HG03460 (cell line): ENCODE measurements at regions not wholly inside any gene's neighbourhood (a gene's known extent, or its start where the extent isn't known, plus 50 kb on each side); places are given as distances from the start of the nearest gene placed in this dataset.
A peak's percentile ranks its signal among the peaks of the same experiment; 100 is the strongest.

Experiments
- ATAC-seq: cut with Tn5 transposase; IDR thresholded peaks from one replicate; pipeline ENCODE4 v1.9.1; 2021; ENCODE audit not compliant: unreplicated experiment

GRCh38 chr13:109604894-109605293, 181.5 kb downstream of the IRS2 start:
- ATAC-seq = no peak

- ATAC-seq = no peak
These were observed 184.0 kb downstream of the IRS2 start for GRCh38 chr13:109602356-109602755.

GRCh38 chr13:109599901-109600657, 186.3 kb downstream of the IRS2 start:
- no peak for ATAC-seq

- no peak for ATAC-seq
These were observed 190.9 kb downstream of the IRS2 start for GRCh38 chr13:109595471-109595870.

- no peak for ATAC-seq
These were observed 193.2 kb downstream of the IRS2 start for GRCh38 chr13:109593230-109593629.

- ATAC-seq = no peak
These were observed 193.6 kb downstream of the IRS2 start for GRCh38 chr13:109592770-109593169.

GRCh38 chr13:109587689-109588088, 198.7 kb downstream of the IRS2 start:
- no peak for ATAC-seq

GRCh38 chr13:109586509-109587346, 199.7 kb downstream of the IRS2 start:
- no peak for ATAC-seq

GRCh38 chr13:109584844-109585361, 201.5 kb downstream of the IRS2 start:
- ATAC-seq = no peak

GRCh38 chr13:109577191-109577700, 209.1 kb downstream of the IRS2 start:
- no peak for ATAC-seq

- ATAC-seq = no peak
These were observed 210.0 kb downstream of the IRS2 start for GRCh38 chr13:109576331-109576813.

GRCh38 chr13:109575821-109576220, 210.6 kb downstream of the IRS2 start:
- ATAC-seq = no peak

GRCh38 chr13:109572389-109572788, 214.0 kb downstream of the IRS2 start:
- no peak for ATAC-seq

- peak; percentile 99 for ATAC-seq
These were observed 216.2 kb downstream of the IRS2 start for GRCh38 chr13:109569958-109570711.

GRCh38 chr13:109568339-109568818, 218.0 kb downstream of the IRS2 start:
- ATAC-seq = no peak

- no peak for ATAC-seq
These were observed 219.1 kb downstream of the IRS2 start for GRCh38 chr13:109567315-109567714.

- ATAC-seq = no peak
These were observed 220.5 kb downstream of the IRS2 start for GRCh38 chr13:109565877-109566276.

- ATAC-seq = peak; percentile 46
These were observed 238.0 kb downstream of the IRS2 start for GRCh38 chr13:109548374-109548773.

GRCh38 chr13:109547942-109548341, 238.4 kb downstream of the IRS2 start:
- ATAC-seq = peak; percentile 68

GRCh38 chr13:109545931-109546330, 240.5 kb downstream of the IRS2 start:
- no peak for ATAC-seq

- ATAC-seq = no peak
These were observed 245.3 kb downstream of the IRS2 start for GRCh38 chr13:109541081-109541480.
